ENCODE measurements at regions not wholly inside any gene's neighbourhood (a gene's known extent, or its start where the extent isn't known, plus 50 kb on each side); places are given as distances from the start of the nearest gene placed in this dataset.

DNA sequence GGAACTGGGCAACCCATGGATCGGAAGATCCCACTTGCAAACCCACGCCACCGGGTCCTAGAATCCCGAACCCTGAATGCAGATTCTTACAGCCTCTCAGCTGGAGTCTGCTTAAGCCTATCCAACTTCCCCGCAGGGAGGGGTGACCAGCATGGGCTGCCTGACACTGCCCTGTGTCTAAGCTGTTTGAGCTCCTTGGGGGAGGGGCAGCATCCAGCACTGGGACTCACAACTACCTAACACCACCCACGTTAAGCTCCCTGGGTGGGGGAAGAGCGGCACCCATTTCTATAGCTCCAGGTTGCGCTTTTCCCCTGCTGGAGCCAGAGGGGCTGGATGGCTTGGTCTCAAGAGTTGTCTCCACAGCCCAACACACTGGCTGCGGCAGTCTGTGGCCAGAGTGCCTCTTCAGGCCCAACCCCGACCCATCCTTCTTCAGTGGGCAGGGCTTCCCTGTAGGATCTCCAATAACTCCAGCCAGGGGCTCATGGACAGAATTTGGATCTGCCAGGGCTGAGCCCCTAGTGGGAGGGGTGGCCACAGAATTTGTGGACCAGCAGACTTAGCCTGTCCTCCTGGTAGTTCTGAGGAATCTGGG is 649.2 kb downstream of the TUSC7 start:
- DNase-seq (ENCODE audit: low read depth), result no peak
- no peak overlapping the region for H3K4me3 ChIP-seq (ENCODE audit: low read depth, low read length)

DNA sequence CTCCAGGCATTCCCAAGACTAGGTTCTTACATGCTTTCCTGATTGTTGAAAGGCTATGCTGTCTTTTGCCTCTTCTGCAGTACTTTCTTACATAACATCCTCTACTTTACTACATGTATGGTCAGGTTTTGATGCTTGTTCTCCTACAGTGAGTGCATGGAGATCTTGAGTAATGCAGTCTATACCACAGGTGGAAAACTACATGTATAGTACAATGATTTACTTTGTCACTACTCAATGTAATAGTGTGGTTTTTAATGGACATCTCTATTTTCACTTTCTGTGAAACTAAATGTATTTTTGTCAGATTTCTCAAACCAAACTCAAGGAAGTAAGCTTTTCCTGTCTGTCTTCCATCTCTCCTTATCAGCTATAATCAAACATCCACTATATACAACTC is 657.0 kb downstream of the TUSC7 start:
- TF ChIP-seq, protein P1, sequence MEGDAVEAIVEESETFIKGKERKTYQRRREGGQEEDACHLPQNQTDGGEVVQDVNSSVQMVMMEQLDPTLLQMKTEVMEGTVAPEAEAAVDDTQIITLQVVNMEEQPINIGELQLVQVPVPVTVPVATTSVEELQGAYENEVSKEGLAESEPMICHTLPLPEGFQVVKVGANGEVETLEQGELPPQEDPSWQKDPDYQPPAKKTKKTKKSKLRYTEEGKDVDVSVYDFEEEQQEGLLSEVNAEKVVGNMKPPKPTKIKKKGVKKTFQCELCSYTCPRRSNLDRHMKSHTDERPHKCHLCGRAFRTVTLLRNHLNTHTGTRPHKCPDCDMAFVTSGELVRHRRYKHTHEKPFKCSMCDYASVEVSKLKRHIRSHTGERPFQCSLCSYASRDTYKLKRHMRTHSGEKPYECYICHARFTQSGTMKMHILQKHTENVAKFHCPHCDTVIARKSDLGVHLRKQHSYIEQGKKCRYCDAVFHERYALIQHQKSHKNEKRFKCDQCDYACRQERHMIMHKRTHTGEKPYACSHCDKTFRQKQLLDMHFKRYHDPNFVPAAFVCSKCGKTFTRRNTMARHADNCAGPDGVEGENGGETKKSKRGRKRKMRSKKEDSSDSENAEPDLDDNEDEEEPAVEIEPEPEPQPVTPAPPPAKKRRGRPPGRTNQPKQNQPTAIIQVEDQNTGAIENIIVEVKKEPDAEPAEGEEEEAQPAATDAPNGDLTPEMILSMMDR (conservative IDR thresholded peaks at IDR 0.05; ENCODE audit: low read depth, low read length), result no peak
- no peak for DNase-seq (ENCODE audit: low read depth)

More for the DNA sequence above, 649.2 kb downstream of the TUSC7 start:
- TF ChIP-seq, protein P1 (conservative IDR thresholded peaks at IDR 0.05; ENCODE audit: low read depth, low read length), result no peak

DNA sequence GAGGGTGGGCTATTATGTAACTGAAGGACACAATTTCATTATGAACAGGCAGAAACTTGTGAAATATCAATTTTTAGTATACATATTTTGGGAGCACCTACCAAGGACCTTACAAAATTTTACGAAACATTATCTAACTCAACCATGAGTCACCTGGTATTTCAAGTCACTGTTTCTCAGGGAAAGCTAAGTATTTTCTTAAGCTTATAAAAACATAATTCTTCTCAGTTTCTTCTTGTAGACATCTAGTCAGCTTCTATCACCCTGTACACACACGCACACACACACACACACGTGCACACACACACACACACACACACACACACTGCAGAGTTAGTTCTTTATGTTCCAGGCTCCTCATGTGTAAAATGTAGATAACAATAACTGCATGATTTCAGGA is 658.3 kb downstream of the TUSC7 start:
- DNase-seq (ENCODE audit: low read depth), result no peak
- TF ChIP-seq, protein P1 (conservative IDR thresholded peaks at IDR 0.05; ENCODE audit: low read depth, low read length), result no peak
- no peak overlapping the region for H3K4me3 ChIP-seq (ENCODE audit: low read depth, low read length)

More for the DNA sequence above, 657.0 kb downstream of the TUSC7 start:
- no peak overlapping the region for H3K4me3 ChIP-seq (ENCODE audit: low read depth, low read length)

DNA sequence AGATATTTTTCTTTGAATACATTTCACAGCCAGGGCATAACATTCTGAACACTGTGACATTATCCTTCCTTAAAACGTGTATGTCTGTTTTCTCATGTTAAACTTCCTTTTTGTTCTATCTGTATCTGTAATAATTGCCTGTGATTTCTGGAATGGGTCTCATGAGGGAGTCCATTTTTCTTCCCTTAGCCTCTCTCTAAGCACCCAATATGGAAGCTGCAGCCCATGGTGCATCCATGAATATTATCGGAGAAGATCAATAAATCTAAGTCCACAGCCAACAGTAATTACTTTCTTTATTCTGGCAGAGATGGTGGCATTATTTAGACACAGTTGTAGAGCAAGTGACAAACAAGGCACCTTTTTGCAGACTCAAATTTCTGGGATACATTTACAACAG is 671.1 kb downstream of the TUSC7 start:
- no peak for DNase-seq (ENCODE audit: low read depth)
- H3K4me3 ChIP-seq (ENCODE audit: low read depth, low read length), result no peak overlapping the region
- TF ChIP-seq, protein P1 (conservative IDR thresholded peaks at IDR 0.05; ENCODE audit: low read depth, low read length), result no peak

DNA sequence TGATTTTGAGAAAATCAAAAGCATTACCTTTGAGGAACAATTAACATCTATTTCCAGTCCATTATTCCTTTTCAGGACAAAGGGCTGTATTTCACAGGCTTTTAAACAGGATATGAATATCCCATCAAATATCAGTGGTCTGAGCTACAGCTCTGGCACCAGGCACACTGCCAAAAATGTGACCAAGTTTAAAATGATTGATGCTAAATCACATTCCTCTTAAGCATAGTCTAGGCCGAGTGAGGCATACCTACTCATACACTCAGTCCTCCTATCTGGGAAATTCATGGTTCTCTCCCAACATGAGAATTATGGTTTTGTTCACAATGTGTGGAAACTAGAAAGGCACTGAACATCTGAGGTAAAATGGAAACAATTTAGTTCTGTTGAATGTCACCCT is 683.5 kb downstream of the TUSC7 start:
- no peak overlapping the region for H3K4me3 ChIP-seq (ENCODE audit: low read depth, low read length)
- TF ChIP-seq, protein P1 (conservative IDR thresholded peaks at IDR 0.05; ENCODE audit: low read depth, low read length), result no peak
- no peak for DNase-seq (ENCODE audit: low read depth)

DNA sequence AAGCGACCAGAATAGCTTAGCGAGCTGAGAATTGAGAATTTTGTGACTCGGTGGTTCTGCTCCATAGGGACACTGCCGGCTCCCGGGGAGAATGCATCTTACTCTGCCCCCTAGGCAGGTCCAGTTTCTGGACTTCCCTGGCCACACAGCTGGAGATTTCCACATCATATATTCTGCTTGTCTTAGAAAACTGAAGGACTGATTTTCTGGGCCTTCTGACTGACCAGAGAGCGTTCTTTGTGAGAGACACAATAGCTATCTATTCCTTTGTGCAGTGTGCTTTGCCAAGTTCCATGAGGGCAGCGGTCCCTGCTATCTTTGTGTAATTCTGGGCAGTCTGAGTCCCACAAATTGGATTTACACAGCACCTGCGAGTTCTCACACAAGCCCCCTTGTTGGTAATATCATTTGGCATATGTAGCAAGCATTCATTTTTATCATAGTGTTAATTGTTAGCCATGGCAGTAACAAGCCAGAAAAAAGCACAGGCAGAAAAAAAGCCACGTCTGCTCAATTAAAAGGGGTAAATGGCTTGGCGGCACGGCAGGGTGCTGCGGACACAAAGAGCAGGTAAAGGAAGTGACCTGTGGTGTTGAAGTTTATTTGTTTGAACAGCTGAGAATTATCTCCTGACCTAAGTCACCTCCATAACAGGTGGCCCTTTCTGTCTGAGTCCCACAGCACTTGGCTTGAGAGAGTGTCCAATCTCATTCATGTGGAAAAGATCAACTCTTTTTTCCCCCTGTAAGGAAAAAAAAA is 688.7 kb downstream of the TUSC7 start:
- no peak overlapping the region for H3K4me3 ChIP-seq (ENCODE audit: low read depth, low read length)
- TF ChIP-seq, protein P1 (conservative IDR thresholded peaks at IDR 0.05; ENCODE audit: low read depth, low read length), result no peak
- no peak for DNase-seq (ENCODE audit: low read depth)

All from epithelial cell of proximal tubule (primary cell).